HG02884 (cell line): ENCODE measurements at regions not wholly inside any gene's neighbourhood (a gene's known extent, or its start where the extent isn't known, plus 50 kb on each side); places are given as distances from the start of the nearest gene placed in this dataset.
"Not testable (repeated sequence)": the region's sequence is repeated elsewhere in the genome, so short reads cannot be mapped to it uniquely, and the experiment has no call there.

Experiments
- ATAC-seq: cut with Tn5 transposase; IDR thresholded peaks from one replicate; pipeline ENCODE4 v1.9.1; 2021; ENCODE audit warnings: mild to moderate bottlenecking, moderate library complexity; ENCODE audit not compliant: unreplicated experiment

GRCh38 chr2:242098034-242098433 lies 228.5 kb downstream of the RTP5 start:
- no peak for ATAC-seq

GRCh38 chr2:242098445-242099128 lies 229.1 kb downstream of the RTP5 start:
- ATAC-seq, result no peak

GRCh38 chr2:242103093-242103492 lies 233.6 kb downstream of the RTP5 start:
- not testable (repeated sequence) for ATAC-seq

- ATAC-seq, result not testable (repeated sequence)
Measured at GRCh38 chr2:242104202-242104956, 234.8 kb downstream of the RTP5 start.

- not testable (repeated sequence) for ATAC-seq
Measured at GRCh38 chr2:242107065-242107464, 237.5 kb downstream of the RTP5 start.

- ATAC-seq, result not testable (repeated sequence)
Measured at GRCh38 chr2:242108797-242109500, 239.4 kb downstream of the RTP5 start.

- not testable (repeated sequence) for ATAC-seq
Measured at GRCh38 chr2:242109819-242110218, 240.3 kb downstream of the RTP5 start.

- not testable (repeated sequence) for ATAC-seq
Measured at GRCh38 chr2:242111954-242112353, 242.4 kb downstream of the RTP5 start.

GRCh38 chr2:242113492-242113891 lies 244.0 kb downstream of the RTP5 start:
- ATAC-seq, result not testable (repeated sequence)

GRCh38 chr2:242116676-242117075 lies 247.1 kb downstream of the RTP5 start:
- not testable (repeated sequence) for ATAC-seq

- not testable (repeated sequence) for ATAC-seq
Measured at GRCh38 chr2:242117305-242117704, 247.8 kb downstream of the RTP5 start.

GRCh38 chr2:242119682-242120081 lies 250.2 kb downstream of the RTP5 start:
- not testable (repeated sequence) for ATAC-seq

- ATAC-seq, result not testable (repeated sequence)
Measured at GRCh38 chr2:242130682-242131081, 261.2 kb downstream of the RTP5 start.

GRCh38 chr2:242159921-242160320 lies 290.4 kb downstream of the RTP5 start:
- not testable (repeated sequence) for ATAC-seq

GRCh38 chr2:242165115-242165514 lies 295.6 kb downstream of the RTP5 start:
- not testable (repeated sequence) for ATAC-seq

- ATAC-seq, result not testable (repeated sequence)
Measured at GRCh38 chr2:242171290-242171689, 301.8 kb downstream of the RTP5 start.
